GM12891 (cell line): ENCODE measurements at regions not wholly inside any gene's neighbourhood (a gene's known extent, or its start where the extent isn't known, plus 50 kb on each side); places are given as distances from the start of the nearest gene placed in this dataset.

Experiments used
- DNase-seq: peaks from one replicate; pipeline ENCODE4 v3.0.0; 2011; ENCODE audit warnings: low spot score; ENCODE audit not compliant: insufficient read length
- FAIRE-seq: peaks from 2 replicates; lab custom pipeline; 2011; peaks lifted over from hg19 to GRCh38; lab: Jason Lieb, UNC
- PAX5 ChIP-seq: IDR thresholded peaks from 2 replicates; pipeline ENCODE4 v1.6.1; 2011; ENCODE audit warnings: low read length, moderate library complexity, mild to moderate bottlenecking; ENCODE audit not compliant: insufficient read depth, severe bottlenecking
- POLR2A ChIP-seq: IDR thresholded peaks from 2 replicates; pipeline ENCODE4 v1.6.1; 2011; ENCODE audit warnings: low read depth, low read length, control low read depth
- POLR2AphosphoS5 ChIP-seq: IDR thresholded peaks from 2 replicates; pipeline ENCODE4 v1.6.1; 2011; ENCODE audit warnings: low read depth, low read length, control low read depth
- POU2F2 ChIP-seq: IDR thresholded peaks from 2 replicates; pipeline ENCODE4 v1.6.1; 2011; ENCODE audit warnings: low read depth, mild to moderate bottlenecking, control low read depth, low read length, moderate library complexity
- SPI1 ChIP-seq: IDR thresholded peaks from 2 replicates; pipeline ENCODE4 v1.6.1; 2011; ENCODE audit warnings: low read depth, low read length, control low read depth
- TAF1 ChIP-seq: IDR thresholded peaks from 2 replicates; pipeline ENCODE4 v1.6.1; 2011; ENCODE audit warnings: low read depth, low read length, control low read depth

DNA sequence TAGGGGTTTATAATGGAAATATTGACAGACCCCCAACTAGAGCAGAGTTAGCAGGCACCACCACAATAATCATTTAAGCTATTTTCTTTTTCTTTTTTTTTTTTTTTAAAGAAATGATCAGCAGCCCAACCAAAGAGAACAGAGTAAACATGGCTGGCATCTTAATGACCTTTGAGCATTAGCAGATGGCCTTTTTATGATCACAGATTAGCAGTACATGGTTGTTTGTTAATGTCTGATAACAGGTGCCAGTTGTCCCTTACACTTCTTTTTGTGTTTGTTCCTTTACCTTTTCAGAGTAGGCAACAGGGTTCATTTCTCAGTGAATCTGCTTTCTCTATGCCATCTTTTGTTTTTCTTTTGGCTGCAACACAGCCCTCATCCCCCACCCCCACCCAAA lies 747.0 kb downstream of the BCL11A start:
- DNase-seq, result no peak
- TF ChIP-seq SPI1 (no peak), POU2F2 (no peak), TAF1 (no peak), POLR2AphosphoS5 (no peak), PAX5 (no peak)
- no peak for FAIRE-seq

DNA sequence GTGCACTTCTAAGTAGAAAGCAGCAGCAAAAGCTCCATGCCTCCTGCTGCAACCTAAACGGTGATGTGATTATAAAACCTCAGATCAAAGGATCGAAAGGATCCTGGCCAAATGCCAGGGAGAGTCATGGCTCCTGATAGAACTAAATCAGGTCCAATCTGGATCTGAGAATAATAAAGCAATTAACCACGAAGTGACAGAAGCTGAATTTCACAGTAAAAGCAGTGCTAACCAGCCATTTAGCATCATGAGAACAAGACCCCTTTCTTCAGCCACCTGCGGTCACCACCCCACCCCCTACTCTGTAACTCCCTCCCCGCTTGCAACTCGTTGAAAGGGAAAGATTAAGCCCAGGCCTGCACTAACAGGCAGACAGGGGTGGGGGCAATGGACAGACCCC lies 748.7 kb downstream of the BCL11A start:
- no peak for TF ChIP-seq POLR2AphosphoS5
- no peak for TF ChIP-seq PAX5
- TF ChIP-seq POU2F2, result no peak
- TF ChIP-seq POLR2A, result no peak
- no peak for TF ChIP-seq SPI1
- TF ChIP-seq TAF1, result no peak
- FAIRE-seq (no peak), DNase-seq (no peak)

DNA sequence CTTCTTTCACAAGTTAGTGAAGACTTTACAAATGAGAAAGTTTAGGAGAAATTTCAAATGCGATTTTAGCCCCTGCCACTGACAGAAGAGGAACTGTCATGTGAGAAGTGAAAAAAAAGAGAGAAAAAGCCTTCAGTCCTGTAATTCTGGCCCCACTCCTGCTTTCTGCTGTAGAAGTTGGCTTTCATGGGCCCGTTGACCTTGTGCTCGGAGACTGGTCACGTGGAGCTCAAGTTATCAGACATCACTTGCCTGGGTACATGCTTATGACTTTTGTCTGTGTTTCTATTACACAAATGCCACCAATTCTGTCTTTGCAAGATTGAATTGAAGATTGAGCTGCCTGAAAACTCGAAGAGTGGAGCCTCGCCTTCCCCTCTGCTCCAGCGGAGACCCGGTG lies 749.9 kb downstream of the BCL11A start:
- DNase-seq, result no peak
- no peak for FAIRE-seq
- TF ChIP-seq POLR2A, result no peak
- TF ChIP-seq POLR2AphosphoS5, result no peak
- TF ChIP-seq PAX5, result no peak
- TF ChIP-seq TAF1, result no peak
- TF ChIP-seq POU2F2, result no peak
- TF ChIP-seq SPI1, result no peak

DNA sequence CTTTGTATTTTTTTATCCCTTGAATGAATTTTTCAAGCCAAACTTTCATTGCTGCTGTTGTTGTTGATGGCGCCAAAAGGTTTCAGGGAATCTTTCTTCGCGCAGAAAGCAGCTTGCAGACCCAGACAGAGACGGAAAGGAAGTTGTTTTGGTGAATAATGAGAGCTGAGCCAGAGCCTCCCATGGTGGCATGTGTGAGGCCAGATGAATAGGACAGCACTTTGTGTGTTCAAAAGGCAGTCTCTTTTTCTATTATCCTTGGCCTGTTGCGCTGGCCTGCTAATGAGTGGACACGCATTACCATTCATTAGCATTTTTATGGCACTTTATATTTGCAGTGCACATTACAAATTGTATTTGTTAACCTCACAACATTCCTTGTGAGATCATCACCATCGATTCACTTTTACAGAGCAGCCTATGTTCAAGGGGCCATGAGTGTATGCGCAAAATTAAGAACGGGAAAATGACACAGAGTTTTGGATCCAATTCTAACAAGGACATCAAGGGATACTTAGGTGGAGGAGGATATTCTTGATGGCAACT lies 754.7 kb downstream of the BCL11A start:
- no peak for FAIRE-seq
- no peak for DNase-seq
- TF ChIP-seq PAX5 (no peak), POU2F2 (no peak), POLR2AphosphoS5 (no peak), TAF1 (no peak), POLR2A (no peak), SPI1 (no peak)

DNA sequence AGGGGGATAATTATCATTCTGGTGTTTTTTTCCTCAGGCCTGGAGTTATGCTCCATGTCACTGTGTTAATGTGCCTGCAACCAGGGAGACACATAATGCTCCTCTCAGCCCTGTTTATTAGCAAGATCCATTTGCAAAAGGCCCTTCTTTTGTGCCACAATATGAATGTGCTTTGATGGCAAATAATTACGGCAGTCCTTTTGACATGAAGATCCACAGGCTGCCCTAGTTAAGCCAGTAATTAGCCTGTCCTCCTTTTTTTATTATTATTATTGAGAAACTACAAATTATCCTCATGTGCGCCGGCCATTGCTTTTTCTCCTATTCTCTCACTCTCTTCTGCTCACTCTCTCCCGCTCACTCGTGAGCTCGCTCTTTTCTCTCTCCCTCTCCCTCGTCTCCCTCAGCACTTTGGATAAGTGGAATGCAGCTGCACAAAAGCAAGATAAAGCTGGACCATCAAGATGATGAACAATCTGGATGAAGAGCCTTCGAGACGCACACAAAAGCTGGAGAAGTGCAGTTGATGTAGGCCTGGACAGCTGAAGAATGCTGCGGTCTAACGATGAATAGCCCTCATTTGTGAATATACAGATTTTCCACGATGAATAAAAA lies 762.3 kb downstream of the BCL11A start:
- FAIRE-seq, result no peak
- no peak for DNase-seq
- no peak for TF ChIP-seq POLR2AphosphoS5
- no peak for TF ChIP-seq POLR2A
- no peak for TF ChIP-seq POU2F2
- no peak for TF ChIP-seq TAF1
- TF ChIP-seq PAX5, result no peak
- no peak for TF ChIP-seq SPI1

DNA sequence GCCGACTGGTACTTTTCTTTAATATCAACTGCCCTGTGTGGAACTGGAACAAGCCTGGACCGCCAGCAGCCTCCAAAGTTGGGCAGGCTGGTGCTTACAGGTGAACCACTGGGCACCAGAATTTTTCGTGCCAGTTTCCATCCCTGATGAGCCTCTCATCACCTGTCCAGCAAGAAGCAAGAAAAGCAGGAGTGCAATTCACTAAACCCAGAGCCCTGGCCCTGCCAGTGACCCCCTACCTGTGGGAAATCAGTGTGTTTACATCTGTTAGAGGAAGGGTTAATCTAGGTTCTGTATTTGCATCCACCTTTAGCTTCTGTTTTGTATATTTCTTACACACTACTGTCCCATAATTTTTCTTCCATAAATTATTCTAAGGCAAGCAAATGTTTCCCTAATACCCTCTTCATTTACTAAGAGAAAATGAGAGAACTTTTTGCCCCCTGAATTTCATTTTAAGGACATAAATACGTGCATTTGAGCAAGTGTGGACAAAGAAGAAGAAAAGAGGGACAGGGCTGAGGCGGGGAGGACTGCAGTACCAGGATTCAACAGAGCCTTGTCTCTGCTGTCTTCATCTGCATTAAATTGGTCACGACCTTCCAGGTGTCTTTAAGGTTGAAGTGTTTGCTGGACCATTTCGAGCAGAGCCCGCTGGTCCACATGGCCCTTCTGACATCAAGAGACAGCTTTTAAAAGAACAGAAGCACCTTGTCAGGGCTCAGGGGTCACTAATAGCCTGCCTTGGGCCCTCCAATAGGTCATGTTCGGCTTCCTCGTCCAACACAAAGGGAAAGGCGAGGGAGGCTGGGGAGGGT lies 763.1 kb downstream of the BCL11A start:
- TF ChIP-seq POLR2A (no peak), PAX5 (no peak), SPI1 (no peak), POLR2AphosphoS5 (no peak), TAF1 (no peak), POU2F2 (no peak)
- FAIRE-seq (no peak), DNase-seq (no peak)

DNA sequence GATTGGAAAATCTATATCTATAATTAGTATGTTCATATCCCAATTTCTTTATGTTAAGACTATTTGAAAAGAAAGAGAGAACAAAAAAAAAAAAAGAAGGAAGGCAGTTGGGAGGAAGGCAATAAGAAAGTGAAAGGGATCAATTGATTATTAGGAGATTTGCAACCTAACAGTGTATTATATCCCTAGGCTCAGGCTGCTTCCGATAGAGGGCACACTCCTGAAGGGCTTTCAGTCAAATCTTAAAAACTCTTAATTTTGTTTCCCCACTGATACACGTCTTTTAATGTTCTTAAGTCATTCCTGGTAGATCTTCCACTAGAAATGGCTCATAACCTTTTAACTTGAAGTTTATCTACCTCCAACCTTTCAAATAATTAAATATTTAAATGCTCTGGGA lies 763.9 kb downstream of the BCL11A start:
- no peak for TF ChIP-seq POU2F2
- TF ChIP-seq POLR2A, result no peak
- no peak for TF ChIP-seq TAF1
- FAIRE-seq (no peak), DNase-seq (no peak)

DNA sequence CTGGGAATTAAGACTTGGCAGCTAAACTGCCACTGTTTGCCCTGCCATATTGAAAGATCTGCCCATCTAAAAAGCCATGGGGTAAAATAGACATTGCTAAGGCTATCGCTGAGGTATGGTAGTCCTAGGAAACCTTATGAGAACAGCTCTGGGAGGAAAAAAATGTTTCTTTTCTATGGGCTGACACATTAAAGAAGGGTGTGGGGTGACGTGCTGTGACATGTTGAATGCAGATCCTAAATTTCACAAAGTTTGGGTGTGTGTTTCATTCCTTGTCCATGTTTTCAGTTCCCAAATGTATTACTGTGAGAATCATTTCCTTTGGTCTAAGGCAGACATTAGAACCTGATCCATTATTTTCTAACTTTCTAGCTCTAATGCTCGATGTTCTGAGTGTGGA lies 766.4 kb downstream of the BCL11A start:
- TF ChIP-seq PAX5 (no peak), SPI1 (no peak), POLR2A (no peak), TAF1 (no peak), POLR2AphosphoS5 (no peak), POU2F2 (no peak)
- DNase-seq, result no peak
- FAIRE-seq, result no peak

DNA sequence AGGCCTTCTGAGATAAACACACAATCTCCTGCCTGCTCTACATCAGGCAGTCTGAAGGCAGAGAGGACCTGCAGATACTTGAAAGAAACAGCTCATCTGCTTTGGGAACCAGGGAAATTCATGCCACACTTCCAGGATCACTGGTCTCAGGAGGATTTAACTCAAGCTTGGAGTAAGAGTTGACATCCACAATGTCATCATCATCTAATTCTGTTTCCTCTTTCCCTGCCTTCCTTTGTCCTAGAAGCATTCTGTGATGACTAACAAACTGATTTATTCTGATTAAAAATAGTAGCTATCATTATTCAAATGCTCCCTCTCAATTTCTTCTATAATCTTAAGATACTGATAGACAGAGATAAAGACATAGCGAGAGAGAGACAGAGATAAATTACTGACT lies 766.8 kb downstream of the BCL11A start:
- no peak for TF ChIP-seq PAX5
- DNase-seq (no peak), FAIRE-seq (no peak)

DNA sequence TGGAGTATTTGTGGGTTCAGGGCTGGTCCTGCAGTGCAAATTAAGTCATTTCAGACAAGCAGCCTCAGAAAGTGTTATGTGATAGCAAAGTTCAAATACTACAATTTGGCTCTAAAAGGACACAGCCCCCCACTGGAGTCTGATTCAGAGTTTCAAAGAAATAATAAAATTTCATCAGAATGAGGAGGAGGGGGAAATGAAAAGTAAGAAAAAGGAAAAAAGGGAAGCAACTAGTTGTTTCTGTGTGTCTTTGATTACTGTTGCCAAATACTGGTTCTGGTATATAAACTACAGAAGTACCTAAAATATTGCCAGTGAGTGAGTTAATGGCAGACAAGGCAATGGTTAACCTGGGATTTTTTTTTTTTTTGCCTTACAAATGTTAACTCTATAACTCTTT lies 773.9 kb downstream of the BCL11A start:
- no peak for TF ChIP-seq SPI1
- no peak for TF ChIP-seq TAF1
- TF ChIP-seq POLR2A, result no peak
- TF ChIP-seq POLR2AphosphoS5, result no peak
- no peak for TF ChIP-seq POU2F2
- no peak for TF ChIP-seq PAX5
- DNase-seq, result no peak
- no peak for FAIRE-seq
